CD1c-positive myeloid dendritic cell (primary cell): ENCODE measurements at regions not wholly inside any gene's neighbourhood (a gene's known extent, or its start where the extent isn't known, plus 50 kb on each side); places are given as distances from the start of the nearest gene placed in this dataset.
"Not testable (repeated sequence)": the region's sequence is repeated elsewhere in the genome, so short reads cannot be mapped to it uniquely, and the experiment has no call there.

Experiments used
- DNase-seq: peaks from one replicate; pipeline ENCODE4 v3.0.0-alpha.2; 2016; ENCODE audit errors: extremely low spot score

DNA sequence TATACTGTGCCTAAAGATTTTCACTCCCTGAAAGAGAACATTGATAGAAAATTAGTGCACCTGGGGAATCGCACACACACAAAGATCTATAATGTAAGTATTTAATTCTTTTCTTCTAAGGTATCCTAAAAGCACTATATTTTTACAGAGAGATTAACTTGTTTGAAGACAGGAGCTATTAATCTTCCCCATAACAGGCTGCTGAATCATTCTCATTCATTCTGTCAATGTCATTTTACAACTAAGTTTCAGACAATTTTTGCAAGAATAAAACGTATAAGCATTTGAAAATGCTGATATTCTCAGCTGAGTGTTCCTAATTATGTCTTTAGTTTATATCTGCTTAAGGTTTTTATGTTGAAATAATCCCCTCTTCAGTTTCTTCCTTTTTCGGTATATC is 776.7 kb downstream of the NXPH1 start:
- DNase-seq, result no peak

DNA sequence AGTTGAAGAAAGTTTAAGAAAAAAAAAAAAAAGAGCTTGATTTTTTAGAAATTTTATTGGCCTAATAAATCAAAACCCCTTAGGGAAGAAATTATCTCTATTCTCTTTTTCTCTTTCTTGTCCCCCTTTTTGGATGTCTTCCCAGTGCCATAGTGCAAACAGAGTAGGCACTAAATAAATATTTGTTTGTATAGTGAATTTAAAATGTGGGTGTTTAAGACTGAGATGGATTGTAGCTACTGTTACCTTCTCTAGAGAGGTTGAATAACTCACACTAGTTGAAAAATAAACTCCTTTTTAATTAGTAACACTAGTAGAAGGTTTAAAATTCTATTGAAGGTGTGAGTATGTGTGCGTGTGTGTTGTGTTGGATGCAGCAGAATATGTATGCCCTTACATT is 783.8 kb downstream of the NXPH1 start:
- DNase-seq, result no peak

DNA sequence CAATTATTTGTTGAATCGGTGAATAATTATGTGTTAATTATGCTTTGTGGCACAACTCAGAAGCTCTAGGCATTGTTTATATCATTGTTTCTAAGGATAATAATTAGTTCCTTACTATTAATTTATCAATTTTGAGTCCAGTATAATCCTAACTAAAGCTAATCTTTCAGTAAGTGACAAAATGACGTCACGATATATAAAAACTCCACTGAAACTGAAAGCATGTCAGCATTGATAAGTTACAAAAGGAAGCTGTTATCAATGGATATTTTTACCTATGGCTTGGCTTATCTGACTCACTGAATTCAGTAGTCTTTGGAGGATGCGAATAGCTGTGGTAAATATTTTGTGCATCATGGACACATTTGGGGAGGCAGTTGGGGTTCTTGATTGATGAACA is 793.1 kb downstream of the NXPH1 start:
- no peak for DNase-seq

DNA sequence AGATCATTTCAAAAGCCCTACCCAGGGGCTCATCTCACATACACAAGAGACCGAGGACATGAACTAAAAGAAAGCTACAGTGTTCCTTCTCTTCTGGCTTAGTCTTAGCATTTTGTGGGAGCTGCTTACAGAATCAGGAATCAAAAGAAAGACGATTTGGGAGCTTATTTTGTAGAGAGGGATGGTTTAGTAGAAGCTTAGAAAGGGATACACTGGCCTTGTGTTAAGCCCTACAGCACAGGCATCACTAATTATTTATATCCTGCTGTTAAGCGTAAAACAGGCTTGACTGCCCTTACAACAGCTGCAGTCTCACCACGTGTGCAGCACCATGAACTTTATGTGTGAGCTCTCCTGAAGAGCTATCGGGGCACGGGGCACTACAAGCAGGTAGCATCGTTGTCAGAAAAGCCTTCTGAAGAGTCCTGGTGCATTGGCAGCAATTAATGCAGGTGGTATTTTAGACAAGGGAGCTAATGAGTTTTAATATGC is 798.3 kb downstream of the NXPH1 start:
- no peak for DNase-seq

DNA sequence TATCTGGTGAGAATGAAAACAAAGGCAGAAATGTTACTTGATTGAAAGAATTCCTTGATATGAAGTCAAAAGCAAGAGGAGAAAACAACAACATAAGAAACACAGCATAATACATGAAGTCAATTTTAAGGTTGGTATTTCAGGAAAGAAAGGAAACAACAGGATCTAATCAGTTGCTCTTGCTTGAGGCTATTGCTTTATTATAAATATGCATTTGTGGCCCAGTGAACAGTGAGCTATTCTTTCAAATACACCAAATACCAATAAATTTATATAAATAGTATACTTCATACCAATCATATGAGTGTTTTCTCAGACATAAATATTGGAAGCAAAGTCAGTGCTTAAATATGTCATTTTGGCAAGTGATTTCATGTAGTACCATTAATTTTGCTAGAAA is 806.6 kb downstream of the NXPH1 start:
- no peak for DNase-seq

DNA sequence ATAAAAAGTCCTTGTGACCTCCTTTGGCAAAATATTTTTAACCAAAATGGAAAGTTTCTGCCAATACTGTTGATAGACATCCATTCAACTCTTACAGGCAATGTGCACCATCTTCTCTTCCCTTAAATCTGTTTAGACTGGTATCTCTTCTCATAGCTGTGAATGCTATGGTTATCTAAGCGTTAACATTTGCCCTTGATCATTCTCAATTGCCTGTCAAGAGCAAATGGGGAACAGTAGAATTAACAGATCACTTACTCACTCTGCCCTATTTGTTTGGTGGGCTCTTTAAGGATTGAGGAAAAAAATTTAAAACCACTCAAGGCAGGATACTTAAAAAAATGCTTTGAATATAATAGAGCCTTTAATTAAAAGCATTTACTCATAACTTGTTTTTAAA is 808.4 kb downstream of the NXPH1 start:
- no peak for DNase-seq

DNA sequence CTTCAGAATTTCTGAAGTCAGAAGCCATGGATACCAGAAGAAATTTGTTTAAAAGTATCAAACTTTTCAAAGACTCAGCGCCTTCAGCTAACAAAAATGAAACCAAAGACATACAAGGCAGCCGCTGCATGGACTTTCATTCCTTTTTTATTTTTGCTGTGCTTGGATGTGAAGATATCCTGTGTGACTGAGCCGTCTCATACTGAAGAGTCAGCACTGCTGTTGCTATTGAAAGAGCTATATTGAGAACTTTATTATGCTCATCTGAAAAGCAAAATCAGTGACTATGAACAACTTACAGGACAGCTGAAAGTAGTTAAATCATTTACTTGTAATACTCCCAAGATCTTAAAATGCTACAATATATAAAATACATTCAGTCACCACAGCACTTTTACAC is 809.2 kb downstream of the NXPH1 start:
- no peak for DNase-seq

DNA sequence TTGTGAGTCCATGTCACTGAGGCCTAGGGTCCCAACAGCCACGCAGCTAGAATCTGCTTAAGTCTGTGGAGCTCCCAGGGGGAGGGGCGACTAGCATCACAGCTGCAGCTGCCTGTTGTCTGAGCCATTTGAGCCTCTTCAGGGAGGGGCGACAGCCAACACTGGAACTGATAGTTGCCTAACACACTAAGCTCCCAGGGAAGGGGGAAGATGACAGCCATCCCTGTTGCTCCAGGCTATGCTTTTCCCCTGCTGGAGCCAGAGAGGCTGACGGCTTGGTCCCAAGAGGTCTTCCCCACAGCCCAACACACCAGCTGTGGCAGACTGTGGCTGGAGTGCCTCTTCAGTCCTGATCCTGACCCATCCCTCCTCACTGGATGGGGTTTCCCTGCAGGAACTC is 817.5 kb downstream of the NXPH1 start:
- DNase-seq, result no peak

DNA sequence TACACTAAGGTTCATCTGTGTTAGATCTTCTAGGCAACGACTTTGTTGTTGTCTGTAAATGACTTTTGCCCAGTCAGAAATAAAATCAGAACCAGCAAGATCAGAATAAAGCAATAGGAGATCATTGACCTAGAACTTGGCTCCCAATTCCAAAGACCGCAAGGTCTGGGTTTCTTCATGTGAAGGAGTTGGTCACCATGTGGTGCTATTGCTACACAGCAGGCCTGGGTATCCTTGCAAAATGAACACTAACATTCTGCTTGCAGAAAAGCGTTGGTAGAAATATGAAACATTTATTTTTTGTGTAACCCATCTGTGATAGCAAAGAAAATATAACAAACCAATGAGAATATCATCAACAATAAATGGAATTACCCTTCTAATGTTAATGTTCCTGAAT is 831.0 kb downstream of the NXPH1 start:
- DNase-seq, result no peak

DNA sequence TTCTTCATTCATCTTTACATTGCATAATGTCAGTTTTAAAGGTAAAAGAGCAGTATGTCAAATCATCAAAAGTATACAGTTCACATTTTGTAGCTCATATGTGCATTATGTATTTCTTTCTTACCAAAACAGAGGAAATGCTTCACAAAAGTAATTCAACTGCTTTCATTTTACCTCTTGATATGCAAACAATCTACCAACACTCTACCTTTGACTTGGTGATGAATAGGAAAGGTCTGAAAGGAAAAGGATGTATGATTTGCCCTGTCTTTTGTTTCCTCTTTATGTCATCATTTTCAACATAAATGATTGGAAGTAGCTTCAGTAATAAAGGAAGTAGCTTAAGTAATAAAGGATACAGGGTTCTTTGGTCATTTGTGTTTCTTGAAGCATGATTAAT is 846.7 kb downstream of the NXPH1 start:
- DNase-seq, result no peak

DNA sequence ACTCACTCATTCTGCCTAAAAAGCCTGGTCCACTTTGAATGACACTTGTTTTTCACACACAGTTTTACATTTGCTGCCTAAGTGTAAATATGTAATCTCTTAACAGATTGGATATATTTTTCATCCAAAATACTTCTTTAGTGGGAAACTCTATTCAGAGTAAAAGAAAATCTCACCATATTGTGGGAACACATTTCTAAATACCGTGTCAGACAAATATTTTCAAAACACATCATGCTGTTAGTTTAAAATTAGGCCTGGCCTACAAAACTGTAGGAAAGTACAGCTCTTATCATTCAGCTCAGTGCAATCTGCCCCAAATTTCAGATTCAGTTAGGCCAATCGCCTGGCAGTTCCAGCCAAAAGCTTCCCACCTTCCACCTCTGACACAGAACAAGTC is 849.8 kb downstream of the NXPH1 start:
- DNase-seq, result no peak

DNA sequence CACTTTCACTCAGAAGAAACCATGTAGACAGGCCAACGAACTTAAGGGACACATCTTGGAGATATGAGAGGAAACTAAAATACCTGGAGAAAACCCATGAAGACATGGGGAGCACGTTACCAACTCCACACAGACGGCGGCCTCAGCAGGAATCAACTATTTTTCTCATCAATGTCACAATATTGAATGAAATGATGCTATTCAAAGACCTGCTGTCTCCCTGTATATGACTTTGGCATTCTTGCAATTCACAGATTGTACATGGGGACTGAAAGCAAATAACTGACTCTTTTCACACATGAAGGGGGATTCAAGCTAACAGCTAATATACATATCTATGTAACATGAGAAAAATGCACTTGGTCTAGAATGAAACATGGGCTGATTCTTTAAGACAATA is 869.0 kb downstream of the NXPH1 start:
- no peak for DNase-seq

DNA sequence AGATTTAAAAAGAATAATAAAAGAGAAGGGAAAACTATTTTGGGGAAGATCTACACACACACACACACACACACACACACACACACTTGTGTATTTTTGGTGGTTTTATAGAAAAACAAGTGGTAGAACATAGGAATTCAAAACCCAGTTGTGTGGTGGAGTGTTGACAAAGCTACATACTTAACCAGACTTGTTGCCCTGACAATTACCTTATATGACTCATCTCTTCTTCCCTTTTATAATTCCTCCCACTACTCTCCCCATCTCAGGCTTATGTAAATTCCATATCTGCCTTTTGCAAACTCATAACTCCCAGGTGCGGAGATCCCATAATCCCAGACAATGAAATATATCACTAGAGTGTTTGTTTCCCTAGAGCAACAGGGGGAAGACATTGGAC is 873.7 kb downstream of the NXPH1 start:
- DNase-seq, result no peak

DNA sequence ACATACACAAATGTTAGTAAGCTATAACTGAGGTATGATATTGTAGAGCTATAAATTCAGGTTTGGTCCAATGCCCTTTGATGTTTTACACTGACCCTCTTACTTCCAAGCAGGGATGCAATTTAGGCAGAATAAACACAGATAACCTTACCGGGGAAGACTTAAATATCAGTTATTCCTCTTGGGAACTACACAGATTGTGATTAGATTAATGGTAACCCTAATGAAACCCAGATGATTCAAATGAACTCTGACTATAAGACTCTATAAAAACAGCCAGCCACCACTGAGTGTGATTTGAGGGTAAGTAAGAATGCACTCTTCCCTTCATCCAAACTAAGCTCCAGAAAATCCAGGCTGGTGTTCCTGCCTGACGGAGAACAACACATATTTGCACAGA is 891.1 kb downstream of the NXPH1 start:
- no peak for DNase-seq

DNA sequence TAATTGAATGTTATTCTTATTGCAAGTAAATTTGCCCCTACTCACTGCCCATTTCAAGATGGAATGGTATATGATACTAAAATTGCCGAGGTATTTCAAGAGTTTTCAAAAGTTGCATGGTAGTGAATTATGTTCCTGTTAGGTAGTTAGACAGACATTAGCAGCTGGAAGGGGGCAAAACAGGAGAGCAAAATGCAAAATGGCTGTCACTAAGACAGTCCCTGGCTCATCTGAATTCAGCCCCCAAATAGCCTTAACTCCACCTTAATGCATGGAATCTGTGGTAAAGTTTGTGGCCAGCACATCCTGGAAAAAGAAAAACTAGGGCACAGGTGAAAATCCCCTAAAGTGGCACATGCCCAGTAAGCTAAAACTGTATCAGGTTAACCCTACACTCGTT is 894.9 kb downstream of the NXPH1 start:
- DNase-seq, result no peak

DNA sequence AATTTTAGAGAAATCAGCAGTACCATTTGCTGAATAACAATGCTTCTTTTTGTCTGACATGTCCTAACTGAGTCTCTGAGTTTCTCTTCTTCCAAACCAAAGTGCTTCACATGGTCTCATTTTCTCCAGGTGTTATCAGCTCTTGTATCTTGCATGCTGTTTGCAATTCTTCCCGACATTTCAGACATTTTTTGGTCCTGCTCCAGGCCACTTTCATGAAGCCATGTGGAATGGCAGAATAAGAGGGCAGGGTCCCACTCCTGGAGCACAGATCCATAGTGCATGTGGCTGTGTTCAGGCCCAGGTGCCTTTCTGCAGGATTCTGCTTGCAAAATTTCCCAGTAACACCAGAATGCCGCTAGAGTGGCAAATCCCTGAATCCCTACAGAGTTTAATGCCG is 916.2 kb downstream of the NXPH1 start:
- DNase-seq, result no peak

DNA sequence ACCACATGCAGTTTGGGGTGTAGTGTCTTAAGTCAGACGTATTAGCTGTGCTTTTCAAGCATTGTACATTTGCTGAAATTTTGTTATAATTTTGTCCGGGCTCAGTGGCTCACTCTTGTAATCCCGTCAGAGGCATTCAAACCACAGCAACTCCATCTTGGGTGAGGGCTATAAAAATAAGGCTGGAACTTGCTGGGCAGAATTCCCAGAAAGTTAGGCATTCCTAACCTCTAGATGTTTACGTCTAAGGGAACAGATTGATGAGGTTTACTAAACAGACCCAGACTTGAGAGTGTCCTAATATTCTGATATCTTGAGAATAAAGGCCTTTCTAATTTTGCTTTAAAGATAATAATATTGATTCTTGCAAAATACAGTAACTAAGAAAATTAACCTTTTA is 957.8 kb downstream of the NXPH1 start:
- DNase-seq, result no peak

DNA sequence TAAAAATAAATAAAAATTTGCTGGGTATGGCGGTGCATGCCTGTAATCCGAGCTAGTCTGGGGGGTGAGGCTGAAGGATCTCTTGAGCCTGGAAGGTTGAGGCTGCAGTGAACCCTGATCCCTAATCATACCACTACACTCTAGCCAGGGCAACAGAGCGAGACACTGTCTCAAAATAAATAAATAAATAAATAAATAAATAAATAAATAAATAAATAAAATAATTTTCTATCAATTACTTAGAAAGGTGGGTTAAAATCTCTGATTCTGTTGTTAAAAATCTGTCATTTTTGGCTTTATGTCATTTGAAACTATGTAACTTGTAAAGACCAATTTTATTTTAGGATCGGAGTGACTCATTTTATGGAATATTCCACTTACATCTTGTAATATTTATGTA is 958.6 kb downstream of the NXPH1 start:
- no peak for DNase-seq

DNA sequence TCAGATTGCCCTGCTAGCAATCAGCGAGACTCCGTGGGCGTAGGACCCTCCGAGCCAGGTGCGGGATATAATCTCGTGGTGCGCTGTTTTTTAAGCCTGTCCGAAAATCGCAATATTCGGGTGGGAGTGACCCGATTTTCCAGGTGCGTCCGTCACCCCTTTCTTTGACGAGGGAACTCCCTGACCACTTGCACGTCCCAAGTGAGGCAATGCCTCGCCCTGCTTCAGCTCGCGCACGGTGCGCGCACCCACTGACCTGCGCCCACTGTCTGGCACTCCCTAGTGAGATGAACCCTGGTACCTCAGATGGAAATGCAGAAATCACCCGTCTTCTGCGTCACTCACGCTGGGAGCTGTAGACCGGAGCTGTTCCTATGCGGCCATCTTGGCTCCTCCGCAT is 971.0 kb downstream of the NXPH1 start:
- not testable (repeated sequence) for DNase-seq

DNA sequence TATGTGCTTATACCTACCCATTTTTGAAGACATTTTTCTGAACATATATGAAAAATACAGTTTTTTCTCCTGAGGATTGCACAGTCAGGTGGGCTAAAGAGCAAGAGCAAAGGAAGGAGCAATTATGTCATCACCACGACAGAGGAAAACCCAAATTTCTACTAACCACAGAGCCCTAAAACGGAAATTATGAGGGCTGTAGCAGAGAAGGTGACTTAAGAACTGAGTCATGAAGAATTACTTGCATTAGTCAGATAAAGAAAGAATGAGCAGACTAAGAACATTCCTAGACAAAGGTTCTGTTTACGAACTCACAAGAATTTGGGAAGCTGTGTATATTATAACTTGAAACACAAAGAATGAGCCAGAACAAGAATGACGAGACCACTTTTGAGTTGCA is 974.4 kb downstream of the NXPH1 start:
- no peak for DNase-seq

DNA sequence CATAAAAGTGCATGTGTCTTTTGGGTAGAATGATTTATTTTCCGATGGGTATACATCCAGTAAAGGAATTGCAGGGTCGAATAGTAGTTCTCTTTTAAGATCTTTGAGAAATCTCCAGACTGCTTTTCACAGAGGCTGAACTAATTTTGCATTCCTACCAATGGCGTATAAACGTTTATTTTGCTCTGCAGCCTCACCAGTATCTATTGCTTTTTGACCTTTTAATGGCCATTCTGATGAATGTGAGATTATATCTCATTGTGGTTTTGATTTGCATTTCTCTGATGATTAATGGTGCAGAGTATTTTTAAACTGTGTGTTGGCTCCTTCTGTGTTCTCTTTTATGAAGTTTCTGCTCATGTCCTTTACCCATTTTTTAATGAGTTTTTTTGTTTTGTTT is 1020.1 kb downstream of the NXPH1 start:
- DNase-seq, result no peak

DNA sequence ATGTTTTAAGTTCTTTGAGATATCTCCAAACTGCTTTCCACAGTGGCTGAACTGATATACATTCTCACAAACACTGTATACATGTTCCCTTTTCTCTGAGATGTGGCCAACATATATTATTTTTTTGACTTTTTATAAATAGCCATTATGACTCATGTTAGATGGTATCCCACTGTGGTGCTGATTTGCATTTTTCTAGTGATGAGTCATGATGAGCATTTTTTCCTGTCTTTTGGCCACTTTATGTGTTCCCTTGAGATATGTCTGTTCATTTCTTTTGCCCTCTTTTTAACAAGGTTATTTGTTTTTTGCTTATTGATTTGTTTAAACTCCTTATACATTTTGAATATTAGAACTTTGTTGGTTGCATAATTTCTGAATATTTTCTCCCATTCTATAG is 1055.1 kb downstream of the NXPH1 start:
- no peak for DNase-seq

DNA sequence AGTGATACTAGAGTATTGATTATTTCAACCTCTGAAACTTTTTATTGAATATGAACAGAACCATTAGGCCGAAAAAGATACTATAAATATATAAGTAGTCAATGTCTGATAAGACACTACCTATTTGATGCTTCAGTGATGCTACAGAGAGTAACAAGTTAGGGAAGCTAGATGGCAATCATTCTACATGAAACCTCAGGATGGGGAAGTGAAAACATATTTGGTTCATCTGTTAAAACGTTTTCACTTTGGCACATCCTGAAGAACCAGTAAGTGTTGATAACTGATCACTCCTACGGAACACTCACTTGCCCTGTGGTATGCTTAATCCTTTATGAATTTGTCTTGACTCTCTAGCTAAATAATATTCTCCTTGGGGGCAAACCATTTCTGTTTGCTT is 1064.9 kb downstream of the NXPH1 start:
- DNase-seq, result no peak

DNA sequence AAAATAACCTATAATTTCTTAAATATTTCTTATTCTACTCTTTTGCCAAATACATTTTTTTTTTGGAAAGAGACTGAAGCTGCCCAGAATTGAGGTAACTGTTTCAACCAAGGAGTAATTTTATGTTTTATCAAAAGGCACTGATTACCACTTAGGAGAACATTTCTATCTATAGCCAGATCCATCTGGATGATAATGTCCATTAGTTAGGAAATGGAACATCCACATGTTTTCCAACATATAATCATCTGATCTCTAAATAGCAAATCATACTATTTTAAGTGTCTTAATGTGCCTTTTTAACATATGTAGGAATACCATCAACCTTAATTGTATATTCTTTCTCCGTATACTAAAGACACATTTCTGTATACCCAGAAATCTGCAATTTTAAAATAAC is 1068.9 kb downstream of the NXPH1 start:
- DNase-seq, result no peak

DNA sequence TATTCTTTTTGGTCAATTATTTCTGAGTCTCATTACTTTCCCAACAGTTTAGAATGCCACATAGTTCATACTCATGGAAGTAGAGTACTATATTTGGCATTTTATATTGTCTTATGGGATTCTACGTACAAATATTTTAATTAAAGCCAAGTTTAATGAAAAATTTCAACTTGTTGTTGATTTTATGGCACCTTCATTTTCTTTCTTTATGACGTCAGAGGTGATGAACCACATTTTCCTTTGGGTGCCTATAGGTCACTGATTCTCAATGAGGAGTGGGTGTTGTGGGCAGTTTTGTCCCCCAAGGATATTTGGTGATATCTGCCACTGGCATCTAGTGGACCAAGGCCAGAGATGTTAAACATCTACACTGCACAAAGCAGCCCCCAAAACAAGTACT is 1071.3 kb downstream of the NXPH1 start:
- DNase-seq, result no peak
